GM12878 (cell line): ENCODE measurements at regions not wholly inside any gene's neighbourhood (a gene's known extent, or its start where the extent isn't known, plus 50 kb on each side); places are given as distances from the start of the nearest gene placed in this dataset.

Experiments used
- ATF3 ChIP-seq: IDR thresholded peaks from 2 replicates; pipeline ENCODE4 v1.6.1; 2011; ENCODE audit warnings: low read depth, mild to moderate bottlenecking, low read length, moderate library complexity, borderline replicate concordance; ENCODE audit errors: extremely low read depth
- BMI1 ChIP-seq: fragments of 450-650 bp; IDR thresholded peaks from 2 replicates; pipeline ENCODE4 v1.6.1; 2016; ENCODE audit warnings: mild to moderate bottlenecking, moderate library complexity, borderline replicate concordance
- CTCF ChIP-seq, 3 experiments: IDR thresholded peaks in 2 of 3; conservative IDR thresholded peaks in 1 of 3; 2 replicates each; pipeline ENCODE4 v1.5.1; 2011; ENCODE audit warnings: low read depth in 3 of 3, low read length in 3 of 3, mild to moderate bottlenecking in 3 of 3, control low read depth in 2 of 3, moderate library complexity in 2 of 3, inconsistent platforms in 1 of 3, mixed read lengths in 1 of 3; ENCODE audit not compliant: control insufficient read depth in 2 of 3, insufficient read depth in 1 of 3; ENCODE audit errors: extremely low read depth in 1 of 3
- CUX1 ChIP-seq: IDR thresholded peaks from 2 replicates; pipeline ENCODE4 v1.6.1; 2012; ENCODE audit warnings: improper control_type of control experiment, low read depth, low read length; ENCODE audit not compliant: insufficient replicate concordance
- MEF2B ChIP-seq: fragments of 450-650 bp; IDR thresholded peaks from 2 replicates; pipeline ENCODE4 v1.6.1; 2018; ENCODE audit warnings: mild to moderate bottlenecking, moderate library complexity; ENCODE audit not compliant: partially characterized antibody, poor library complexity, severe bottlenecking
- MYC ChIP-seq: IDR thresholded peaks from 2 replicates; pipeline ENCODE4 v1.6.1; 2011; ENCODE audit warnings: mild to moderate bottlenecking, low read length, moderate library complexity, inconsistent platforms; ENCODE audit not compliant: insufficient read depth, insufficient replicate concordance, insufficient read length, severe bottlenecking
- NBN ChIP-seq: fragments of 450-650 bp; IDR thresholded peaks from 2 replicates; pipeline ENCODE4 v1.6.1; 2016
- NKRF ChIP-seq: fragments of 450-650 bp; conservative IDR thresholded peaks from 2 replicates; pipeline ENCODE4 v1.6.1; 2017; ENCODE audit warnings: mild to moderate bottlenecking, moderate library complexity
- PML ChIP-seq: IDR thresholded peaks from 2 replicates; pipeline ENCODE4 v1.6.1; 2012; ENCODE audit warnings: low read length, inconsistent platforms
- PRDM15 ChIP-seq: fragments of 450-650 bp; formaldehyde crosslinking; IDR thresholded peaks from 2 replicates; pipeline ENCODE4 v1.4.0; 2020; ENCODE audit warnings: mild to moderate bottlenecking, moderate library complexity
- RFX5 ChIP-seq: IDR thresholded peaks from 2 replicates; pipeline ENCODE4 v1.6.1; 2011; ENCODE audit warnings: low read depth, low read length, improper control_type of control experiment
- STAT3 ChIP-seq: IDR thresholded peaks from 2 replicates; pipeline ENCODE4 v1.6.1; 2011; ENCODE audit warnings: low read depth, low read length, improper control_type of control experiment
- WRNIP1 ChIP-seq: IDR thresholded peaks from 2 replicates; pipeline ENCODE4 v1.6.1; 2011; ENCODE audit warnings: low read depth, low read length, improper control_type of control experiment, borderline replicate concordance
- ZNF24 ChIP-seq: fragments of 450-650 bp; IDR thresholded peaks from 2 replicates; pipeline ENCODE4 v1.6.1; 2017; ENCODE audit warnings: antibody characterized with exemption, mild to moderate bottlenecking

GRCh38 chr17:72539981-72540897 is 419.4 kb downstream of the SOX9 start (continued):
- TF ChIP-seq CTCF (IDR thresholded peaks at IDR 0.05 in 2 of 3, conservative IDR thresholded peaks at IDR 0.05 in 1 of 3; ENCODE audit: control insufficient read depth in 2 of 3, extremely low read depth in 1 of 3, insufficient read depth in 1 of 3, low read depth in 3 of 3, low read length in 3 of 3) (peak; percentile 68 to 94 (median 84)), MEF2B (peak; percentile 87), STAT3 (no peak), CUX1 (no peak), PRDM15 (no peak), BMI1 (no peak), ATF3 (0 out of 2 replicates have a peak, but pooled peaks have one; percentile 8), ZNF24 (0 out of 2 replicates have a peak, but pooled peaks have one; percentile 42), MYC (no peak), WRNIP1 (no peak), NBN (no peak), PML (no peak), RFX5 (peak; percentile 19; the same call in 1 of the 2 replicates), NKRF (peak; percentile 32; the same call in 1 of the 2 replicates)
